ENCODE measurements at regions not wholly inside any gene's neighbourhood (a gene's known extent, or its start where the extent isn't known, plus 50 kb on each side); places are given as distances from the start of the nearest gene placed in this dataset.

DNA sequence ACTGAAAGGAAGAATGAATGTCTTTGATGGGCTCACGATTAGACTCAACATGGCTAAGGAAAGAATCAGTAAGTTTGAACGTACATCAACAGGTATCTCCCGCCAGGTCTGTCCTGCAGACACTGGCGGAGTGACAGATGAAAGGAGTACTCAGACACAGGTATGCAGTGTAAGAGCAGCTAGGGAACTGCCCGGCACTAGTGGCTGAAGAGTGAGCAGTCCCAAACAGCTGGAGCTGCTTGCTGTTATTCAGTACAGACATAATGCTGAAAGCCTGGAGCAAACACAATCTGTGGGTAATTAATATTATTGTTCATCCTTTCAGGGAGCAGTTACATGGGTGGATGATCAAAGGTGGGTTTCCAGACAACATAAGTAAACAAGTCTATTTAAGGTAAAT, 835.5 kb downstream of the TLE4 start:
- DNase-seq: no peak

DNA sequence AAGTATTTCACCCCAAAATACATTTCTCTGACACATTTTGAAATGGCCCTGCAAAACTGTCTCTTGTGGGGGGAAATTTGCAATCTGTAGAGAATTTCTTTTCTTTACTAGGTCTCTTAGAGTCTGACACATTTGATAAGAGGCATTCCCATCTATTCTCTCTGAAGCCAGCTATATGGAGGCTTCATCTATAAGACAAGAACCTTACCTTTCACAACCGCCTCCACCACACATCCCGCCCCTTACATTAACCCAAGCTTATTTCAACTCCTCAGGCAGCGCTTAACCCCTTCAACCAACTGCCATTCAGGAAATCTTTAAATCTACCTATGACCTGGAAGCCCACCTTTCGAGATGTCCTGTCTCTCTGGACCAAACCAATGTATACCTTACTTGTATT, 829.5 kb downstream of the TLE4 start:
- DNase-seq: no peak

DNA sequence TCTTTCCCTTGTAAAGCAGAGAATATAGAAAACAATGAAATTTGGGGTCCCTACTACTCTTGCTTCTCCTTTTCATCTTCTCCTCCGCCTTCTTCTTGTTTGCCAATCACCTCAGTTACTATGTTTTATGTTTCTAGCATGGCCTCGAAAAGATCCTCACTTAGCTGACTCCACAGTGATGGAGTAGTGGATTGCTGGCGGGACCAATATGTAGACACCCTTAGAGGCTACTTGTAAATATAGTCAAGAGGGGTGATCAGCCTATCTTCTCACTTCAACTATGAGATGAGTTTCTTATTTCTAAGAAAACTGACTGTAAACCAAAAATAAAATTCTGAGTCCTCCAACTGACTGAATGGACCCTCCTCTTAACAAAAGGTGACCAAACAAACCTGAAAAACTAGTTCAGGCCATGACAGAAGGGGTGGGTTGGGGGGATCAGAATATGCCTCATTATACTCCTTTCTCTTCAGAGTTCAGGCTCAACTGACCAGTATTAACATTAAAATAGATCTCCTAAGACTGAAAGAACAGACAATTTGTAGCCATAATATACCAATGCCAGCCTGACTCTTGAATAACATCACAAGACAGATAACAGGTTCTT, 829.0 kb downstream of the TLE4 start:
- DNase-seq: no peak

DNA sequence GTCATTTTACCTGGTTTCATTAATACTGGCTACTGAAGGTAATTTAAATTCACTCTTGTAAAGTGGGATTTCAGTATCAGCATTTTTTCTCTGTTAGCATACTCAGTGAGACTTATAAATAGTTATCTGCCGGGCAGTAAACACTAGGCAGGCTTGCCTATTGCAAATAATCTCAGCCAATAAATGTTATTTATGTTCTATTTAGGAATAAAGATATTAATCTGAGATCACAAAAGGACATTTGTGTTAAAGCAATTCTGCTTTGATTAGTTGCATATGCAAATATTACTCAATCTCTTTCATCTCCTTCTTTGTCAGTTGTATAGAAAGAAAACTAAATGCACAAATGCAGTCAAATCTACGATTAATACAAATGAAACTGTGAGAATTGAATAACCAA, 827.8 kb downstream of the TLE4 start:
- no peak for DNase-seq

DNA sequence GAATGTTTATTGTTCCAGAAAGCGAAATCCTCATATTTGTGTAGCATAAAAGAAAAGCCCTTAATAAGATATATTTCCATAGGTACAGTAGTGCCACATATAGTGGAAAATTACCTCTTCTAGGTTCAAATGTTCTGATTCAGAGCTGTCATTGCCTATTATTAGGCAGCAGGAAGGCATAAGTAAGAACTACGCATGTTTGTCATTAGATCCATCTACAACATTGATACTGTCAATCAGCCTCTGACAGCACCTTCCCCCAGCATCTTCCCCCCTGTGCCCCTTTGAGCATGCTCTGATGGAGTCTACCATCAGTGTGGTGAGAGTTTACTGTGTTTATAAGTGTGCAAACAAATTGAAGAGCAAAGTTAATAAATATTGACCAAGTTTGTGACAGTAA, 816.1 kb downstream of the TLE4 start:
- DNase-seq: no peak

DNA sequence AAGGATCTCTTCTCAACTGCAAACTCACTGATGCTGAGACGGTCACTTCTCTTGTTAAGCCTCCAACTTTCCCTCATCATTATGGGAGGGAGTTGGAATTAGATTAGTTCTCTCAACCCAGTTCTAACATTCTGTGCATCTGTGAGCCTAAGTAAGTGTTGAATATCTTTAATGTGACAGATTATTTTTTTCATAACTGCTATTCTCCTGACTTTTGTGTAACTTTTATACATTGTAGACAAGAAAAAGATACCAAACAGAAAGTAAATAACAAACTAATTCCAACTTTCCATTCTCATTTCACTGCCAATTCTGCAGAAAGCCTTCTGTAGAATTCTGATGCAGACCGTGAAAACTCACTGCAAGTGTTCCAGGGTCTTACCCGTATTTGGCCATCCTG, 813.5 kb downstream of the TLE4 start:
- no peak for DNase-seq

DNA sequence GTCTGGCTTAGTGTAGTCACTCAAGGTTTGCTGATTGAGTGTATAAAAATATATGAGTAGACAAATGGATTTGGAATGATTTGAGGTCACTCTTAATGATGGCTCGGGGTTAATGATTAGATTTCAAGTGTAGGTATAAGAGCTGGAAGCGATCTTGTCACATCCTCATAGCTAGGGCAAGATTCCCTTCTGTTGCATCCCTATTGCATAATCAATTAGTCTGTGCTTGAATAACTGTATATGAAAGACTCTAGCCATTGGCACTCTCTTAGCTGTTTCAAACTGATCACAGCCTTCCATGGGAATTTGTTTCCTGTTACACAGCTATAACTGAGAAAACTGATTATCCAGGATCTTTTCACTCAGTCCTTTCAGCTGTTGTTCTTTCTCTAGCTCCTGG, 811.6 kb downstream of the TLE4 start:
- DNase-seq: no peak

DNA sequence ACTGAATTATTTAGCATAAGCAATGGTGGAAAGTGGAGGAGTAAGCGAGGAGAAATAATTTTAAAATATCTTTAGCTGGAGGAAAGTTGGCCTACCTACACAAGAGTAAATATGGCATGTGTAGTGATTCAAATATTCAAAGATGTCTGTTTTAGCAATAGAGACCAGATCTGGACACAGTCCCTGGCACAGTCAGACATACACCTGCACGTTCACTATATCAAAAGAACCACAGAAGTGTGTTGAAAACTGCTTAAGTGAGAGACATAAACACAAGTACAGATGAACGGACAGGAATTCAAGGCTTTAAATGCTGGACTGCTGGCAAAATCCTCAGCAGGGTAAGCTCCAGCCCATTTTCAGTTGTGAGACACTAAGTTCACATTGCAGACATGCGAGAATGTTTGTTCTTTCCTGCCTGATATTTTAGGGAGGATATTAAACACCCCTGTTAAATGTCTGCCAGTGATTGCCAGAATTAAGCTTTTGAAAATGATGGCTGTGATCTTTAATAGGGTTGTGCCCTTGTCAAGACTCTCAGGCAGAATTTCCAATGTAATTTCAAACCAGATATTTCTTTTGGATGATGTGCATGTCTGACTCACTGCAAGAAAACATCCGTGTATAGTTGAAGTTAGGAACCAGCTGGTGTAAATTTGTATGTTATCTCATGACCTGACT, 810.6 kb downstream of the TLE4 start:
- no peak for DNase-seq

DNA sequence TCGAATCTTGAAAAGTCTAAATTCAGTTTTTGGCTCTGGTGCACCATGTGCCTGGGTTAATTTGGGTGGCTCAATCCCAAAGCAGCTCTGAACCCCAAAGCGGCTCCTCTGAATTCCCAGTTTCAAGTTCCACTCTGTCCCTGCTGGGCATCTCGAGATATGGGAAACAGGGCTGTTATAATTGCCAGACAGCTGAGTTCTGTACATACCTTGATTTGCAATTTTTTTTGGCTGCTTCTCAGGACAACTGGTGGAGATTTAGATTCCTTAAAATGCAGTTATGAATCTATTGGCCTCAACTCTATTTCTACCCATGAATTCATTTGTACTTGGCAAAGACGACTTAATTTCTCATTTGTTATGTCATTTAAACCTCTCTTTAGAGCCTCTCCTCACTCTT, 808.5 kb downstream of the TLE4 start:
- DNase-seq: no peak

DNA sequence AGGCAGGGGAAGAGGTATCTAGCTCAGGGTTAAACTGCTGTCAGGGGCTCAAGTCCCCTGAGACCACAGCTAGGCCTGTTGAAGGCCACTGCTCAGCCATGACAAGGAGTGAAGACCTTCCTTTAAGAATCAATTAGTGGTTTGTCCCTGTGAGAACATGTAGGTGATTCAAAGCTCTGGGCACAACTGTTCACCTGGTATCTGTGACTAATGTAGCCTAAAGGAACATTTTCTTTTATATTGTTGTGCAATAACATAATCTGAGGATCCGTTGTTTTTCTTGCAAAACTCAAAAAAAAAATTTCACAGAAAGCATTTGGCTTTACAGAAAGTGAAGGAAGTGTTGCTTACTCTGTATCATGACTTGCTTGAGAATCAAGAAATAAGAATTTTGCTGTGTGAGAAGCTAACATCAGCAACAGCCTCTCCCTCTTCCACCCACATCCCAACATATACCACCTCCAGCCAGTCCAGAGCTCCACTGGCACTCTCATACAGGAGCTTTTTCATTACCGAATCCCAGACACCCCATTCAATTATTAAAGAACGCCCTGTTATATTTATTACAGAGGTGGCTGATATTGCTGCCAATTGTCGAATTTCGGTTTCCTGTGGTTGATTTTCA, 807.0 kb downstream of the TLE4 start:
- no peak for DNase-seq

DNA sequence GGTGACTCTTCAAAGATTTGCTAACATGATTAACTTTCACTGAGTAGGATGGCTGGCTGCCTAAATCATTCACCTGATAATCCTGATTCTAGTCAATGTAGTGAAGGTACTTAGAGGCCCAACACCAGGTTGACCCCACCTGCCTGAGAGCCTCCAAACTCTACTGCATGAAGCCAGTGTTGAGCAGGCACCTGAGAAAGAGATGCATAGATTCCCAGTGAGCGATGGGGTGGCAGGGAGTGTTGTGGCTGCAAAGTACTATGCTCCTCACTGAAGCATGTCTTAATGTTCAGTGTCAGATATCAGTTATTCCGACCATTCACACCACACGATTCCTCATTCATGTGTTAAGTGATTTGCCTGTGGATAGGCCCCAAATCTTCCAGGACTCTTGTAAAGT, 804.4 kb downstream of the TLE4 start:
- no peak for DNase-seq

DNA sequence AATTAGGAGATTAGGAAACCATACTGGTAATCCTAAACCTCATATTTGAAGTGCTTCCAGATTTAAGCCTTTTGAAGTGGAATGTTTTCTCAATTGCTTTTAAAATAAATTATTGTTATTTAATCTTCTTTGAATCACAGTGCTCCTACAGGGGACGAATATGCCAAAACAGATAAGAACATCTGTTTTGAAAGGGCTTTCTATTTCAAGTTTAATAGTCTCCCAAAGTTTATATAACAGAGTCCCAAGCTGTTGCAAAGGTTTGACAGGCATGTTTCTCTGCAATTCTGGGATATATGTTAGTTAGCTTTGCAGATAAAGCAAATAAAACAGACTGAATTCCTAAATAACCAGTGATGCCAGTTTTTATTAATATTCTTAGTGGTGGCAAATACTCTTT, 803.7 kb downstream of the TLE4 start:
- no peak for DNase-seq

DNA sequence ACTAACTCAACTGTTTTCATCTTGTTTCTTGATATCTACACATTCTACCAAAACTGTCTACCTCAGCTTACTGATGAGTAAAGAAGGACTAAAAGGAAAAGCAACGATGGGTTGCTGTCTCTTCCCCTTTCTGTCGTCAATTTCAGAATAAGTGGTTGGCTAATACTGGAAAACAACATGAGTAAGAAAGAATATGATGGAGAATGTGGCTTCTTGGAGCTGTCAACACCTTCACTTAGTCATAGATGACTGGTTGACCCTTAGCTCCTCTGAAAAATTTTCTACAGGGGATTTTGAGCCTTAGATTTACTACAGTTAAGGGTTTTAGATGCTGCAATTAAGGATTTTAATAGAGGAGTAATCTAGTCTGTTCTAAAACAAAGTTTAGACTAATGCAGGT, 797.9 kb downstream of the TLE4 start:
- DNase-seq: no peak

DNA sequence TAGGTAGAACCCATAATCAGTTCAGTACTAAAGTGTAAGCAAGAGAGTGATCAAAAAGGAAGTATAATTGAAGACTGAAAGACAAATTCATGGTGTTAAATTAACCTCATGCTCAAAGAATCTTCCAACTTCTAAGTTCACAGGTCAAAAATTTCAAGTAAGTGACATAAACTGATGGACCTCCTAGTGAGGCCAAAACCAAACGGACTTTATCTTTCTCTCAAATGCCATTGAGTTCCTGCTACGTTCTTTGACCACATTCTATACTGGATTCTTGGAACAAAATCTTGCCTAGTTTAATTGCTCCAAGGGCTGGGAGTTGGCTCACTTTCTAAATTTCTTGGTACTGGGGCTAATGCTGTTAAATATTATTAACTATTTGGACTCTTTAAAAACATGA, 794.9 kb downstream of the TLE4 start:
- no peak for DNase-seq

DNA sequence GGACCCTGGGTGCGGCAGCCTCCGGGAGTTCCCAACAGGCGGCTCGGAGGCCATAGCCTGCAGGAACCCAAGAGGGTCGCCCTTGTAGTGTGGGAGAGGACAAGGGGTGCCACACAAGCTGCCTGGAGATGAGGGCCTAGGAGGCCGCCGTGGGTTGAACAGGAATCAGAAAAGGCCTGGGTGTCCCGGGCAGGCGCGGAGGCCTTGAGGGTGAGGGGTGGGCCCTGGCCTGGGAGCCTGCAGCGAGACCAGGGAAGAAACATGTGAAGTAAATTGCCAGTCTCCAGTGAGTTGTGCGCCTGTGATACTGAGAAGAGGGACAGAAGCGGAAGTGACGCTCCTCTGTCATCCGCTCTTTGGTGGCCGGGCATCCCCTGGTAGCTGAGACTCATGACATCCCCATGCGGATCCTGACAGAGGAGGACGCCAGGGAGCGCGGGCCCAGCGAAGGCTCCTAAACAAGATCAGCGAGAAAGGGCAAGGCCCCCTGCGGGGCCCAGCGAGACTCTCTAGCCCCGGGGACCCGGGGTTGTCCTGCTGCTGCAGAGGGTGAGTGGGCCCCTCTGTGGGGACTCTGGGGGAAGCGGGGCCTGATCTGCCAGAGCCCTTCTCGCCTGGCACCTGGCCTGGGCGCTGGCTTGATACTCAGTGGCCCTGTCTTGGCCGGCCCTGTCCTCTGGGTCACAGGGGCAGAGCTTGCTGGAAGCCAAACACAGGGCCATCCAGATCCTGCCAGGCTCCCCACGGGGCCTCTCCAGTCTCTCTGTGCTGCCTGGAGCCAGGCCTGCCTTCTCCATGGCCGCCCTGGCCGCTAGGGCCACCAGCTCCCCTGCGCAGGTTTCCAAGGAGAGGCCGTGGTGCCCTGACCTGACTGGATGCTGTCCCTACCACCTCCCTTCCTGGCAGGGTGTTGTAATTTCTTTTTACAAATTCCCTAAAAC, 788.4 kb downstream of the TLE4 start:
- no peak for DNase-seq

DNA sequence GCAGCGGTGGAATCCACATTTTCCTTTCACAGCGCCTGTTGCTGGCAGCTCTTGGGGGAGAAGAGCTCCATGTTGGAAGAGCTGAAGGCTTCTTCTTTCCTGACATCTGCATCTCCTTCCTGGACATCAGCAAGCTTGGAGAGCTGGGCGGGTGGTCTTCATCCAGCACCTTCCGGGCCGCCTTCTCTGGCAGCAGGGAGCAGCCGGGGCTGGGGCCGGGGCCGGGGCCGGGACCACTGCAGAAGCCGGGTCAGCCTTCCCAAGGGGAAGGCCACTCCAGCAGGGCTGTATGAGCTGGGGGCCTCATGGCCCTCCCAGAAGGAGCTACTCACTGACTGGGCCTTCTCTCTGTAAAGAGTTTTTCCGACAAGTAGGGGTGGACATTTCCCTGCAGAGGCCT, 787.5 kb downstream of the TLE4 start:
- DNase-seq: no peak

DNA sequence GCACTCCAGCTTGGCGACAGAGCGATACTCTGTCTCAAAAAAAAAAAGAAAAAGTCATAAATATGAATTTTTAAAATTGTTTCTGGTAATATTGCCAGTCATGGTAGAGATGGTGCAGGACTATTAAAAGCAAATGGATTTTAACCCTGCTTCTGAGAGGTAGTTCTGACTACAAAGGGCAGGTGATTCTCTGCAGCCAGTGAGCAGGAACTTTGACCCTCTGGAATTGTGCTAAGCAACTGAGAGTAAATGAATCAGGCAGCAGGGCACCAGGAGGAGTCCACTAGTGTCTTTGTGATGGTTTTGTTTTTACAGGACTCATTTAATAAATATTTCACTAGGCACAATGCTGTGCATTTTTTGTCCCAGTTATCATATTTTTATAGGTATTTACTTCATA, 781.2 kb downstream of the TLE4 start:
- no peak for DNase-seq

DNA sequence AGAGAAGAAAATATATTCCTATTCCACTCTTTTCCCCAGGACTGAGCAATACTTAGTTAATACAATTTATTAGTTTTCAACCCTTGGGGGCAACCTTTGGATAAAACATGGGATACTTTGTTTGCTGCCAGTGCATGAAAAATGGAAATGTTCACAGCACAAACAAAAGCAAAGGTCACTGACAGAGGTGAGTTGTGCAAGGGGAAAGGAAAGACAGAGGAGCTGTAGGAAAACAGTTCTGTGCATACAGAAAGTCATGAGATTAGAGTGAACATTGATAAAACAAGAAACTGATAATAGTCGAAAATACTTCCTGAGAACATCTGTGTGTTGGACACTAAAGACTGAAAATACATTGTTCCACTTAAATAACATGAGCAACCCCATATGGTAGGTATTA, 779.8 kb downstream of the TLE4 start:
- no peak for DNase-seq

DNA sequence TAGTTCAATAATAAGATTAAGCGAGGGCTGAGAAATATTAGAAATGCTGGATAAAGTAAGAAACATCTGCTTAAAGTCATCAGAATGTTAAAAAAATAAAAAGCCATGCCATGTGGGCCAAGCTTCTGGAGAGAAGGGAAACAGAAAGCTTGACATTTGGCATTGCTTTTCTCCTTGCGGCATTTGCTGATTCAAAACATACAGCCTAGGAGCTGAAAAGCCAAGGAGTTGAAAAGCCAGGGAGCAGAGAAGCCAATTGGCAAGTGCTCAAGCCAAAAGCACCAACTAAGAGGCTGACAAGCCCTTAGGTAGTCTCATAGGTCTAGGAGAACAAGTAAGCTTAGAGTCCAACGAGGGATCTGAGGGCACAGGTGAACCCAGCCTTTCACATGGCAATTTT, 754.3 kb downstream of the TLE4 start:
- DNase-seq: no peak

DNA sequence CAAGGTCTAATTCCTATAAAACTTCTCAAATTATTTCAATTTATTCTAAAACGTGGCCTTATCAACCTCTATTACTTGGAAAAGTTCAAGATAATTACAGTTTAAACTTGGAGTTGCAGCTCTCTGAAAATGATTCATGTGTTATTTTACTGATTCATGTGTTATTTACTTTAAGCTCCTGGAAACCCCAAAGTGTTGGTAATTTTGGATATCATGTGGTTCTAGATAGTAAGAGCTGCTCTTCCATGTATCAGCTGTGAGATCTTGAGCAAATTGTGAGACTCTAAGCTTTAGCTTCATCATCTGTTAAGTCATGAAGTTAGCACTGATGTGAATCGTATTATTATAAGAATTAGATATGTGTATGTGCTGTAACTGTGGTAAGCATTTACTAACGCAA, 749.2 kb downstream of the TLE4 start:
- DNase-seq: no peak

DNA sequence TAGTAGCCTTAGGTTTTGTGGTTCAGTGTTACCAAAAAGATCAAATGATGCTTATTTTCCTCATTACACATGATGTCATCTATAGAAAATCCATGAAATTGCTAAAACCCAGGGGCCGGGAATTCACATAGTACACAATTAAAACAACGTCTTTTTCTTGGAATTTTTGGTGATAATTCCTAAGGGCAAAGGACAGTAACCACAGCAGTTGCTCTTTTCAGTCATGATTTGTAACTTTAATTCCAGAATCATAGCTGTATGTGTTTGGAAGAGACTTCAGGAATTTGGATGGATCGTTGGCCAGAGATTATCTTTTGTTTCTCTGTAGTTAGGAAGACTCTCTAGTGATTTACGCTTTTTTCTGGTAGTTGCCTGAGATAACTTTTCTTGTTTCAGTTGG, 748.7 kb downstream of the TLE4 start:
- no peak for DNase-seq

DNA sequence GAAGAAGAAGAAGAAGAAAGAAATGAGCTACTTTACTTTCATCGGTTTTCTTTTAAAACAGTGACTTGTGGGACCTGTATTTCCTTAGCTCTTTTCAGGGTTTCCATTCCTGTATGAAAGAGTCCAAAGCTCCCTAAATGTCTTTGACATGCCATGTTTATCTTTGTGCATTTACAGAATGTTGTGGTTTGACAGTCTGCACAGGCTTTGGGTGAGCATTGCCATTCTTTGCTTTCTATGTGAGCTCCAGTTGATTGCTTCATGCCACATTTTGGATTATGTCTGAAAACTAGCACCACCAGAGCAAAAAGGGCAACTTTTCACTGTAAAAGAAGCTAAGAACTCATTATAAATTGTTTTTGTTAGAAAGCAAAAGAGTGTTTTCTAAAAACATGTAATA, 733.4 kb downstream of the TLE4 start:
- no peak for DNase-seq

DNA sequence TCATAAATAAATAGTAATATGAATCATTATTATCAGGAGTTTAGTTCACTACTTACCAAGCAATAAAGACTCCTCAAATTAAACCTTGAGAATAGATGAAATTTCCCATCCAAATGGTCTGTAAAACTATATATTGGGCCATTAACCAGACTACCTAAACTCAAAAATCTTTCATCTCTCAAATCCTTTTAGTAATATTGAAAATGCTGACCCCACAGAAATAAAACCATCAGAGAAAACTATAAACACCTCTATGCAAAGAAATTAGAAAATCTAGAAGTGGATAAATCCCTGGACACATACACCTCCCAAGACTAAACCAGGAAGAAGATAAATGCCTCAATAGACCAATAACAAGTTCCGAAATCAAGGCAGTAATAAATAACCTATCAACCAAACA, 723.2 kb downstream of the TLE4 start:
- DNase-seq: no peak

DNA sequence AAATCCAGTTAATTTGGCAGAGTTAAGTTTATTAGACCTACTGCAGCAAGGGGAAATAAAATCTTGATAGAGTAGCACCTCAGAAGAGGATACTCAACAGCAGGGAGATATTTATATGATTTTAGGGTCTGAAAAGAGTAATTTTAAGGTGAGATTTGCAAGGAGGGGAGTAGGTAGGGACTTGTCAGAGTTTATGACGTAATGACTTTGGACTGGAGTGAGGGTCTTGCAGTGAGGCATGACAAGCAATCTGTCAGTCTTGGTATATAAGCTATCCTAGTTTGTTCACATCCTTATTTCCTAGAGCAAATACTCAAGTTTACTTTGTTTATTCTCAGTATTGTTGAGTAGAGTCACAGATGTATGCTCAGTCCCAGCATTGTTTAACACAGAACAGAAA, 722.6 kb downstream of the TLE4 start:
- DNase-seq: no peak
